ENCODE measurements at regions not wholly inside any gene's neighbourhood (a gene's known extent, or its start where the extent isn't known, plus 50 kb on each side); places are given as distances from the start of the nearest gene placed in this dataset.

- TF ChIP-seq GATA2 (IDR thresholded peaks at IDR 0.05; ENCODE audit: low read depth, low read length), result no peak
- TF ChIP-seq GATA3 (IDR thresholded peaks at IDR 0.05; ENCODE audit: low read depth, low read length), result no peak
These were observed 360.3 kb downstream of the IRS2 start for GRCh38 chr13:109425821-109426689.

- TF ChIP-seq GATA3 (IDR thresholded peaks at IDR 0.05; ENCODE audit: low read depth, low read length) (no peak), GATA2 (IDR thresholded peaks at IDR 0.05; ENCODE audit: low read depth, low read length) (no peak)
These were observed 364.2 kb downstream of the IRS2 start for GRCh38 chr13:109422161-109422560.

GRCh38 chr13:109419896-109420295 lies 366.5 kb downstream of the IRS2 start:
- TF ChIP-seq GATA3 (IDR thresholded peaks at IDR 0.05; ENCODE audit: low read depth, low read length) (no peak), GATA2 (IDR thresholded peaks at IDR 0.05; ENCODE audit: low read depth, low read length) (no peak)

DNA sequence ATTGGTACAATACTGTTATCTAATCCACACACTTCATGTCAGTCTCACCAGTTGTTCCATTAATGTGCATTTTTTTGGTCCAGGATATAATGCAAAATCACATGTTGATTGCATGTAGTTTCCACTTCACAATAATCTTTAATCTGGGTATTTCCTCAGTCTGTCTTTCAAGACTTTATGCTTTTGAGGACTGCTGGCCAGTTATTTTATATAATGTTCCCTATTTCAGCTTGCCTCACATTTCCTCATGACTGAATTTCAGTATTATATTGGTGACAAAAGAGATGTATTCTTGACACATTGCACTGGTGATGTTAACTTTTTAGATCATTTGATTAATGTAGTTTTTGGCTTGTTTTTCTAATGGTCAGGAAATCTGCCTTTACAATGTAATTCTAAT lies 368.3 kb downstream of the IRS2 start:
- no peak for TF ChIP-seq GATA2 (IDR thresholded peaks at IDR 0.05; ENCODE audit: low read depth, low read length)
- no peak for TF ChIP-seq GATA3 (IDR thresholded peaks at IDR 0.05; ENCODE audit: low read depth, low read length)

DNA sequence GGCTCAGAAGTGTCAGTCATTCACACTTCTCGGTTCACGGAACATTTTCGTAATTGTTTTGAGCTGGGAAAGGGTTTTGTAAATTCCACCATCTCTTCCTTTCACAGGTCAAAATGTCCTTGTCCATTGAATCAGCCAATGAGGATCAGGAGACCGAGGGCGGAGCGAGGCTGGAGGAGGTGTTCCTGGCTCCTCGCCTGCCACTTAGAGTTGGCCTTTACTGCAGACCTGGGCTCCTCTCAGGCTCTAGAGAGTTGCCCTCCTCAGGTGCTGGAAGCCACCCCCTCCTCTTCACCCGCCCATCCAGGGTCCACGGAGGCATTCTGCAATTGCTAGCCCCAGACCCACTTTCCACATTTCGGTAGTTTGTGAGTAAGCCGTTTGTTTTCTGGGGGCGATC lies 370.4 kb downstream of the IRS2 start:
- TF ChIP-seq GATA2 (IDR thresholded peaks at IDR 0.05; ENCODE audit: low read depth, low read length) (no peak), GATA3 (IDR thresholded peaks at IDR 0.05; ENCODE audit: low read depth, low read length) (no peak)

DNA sequence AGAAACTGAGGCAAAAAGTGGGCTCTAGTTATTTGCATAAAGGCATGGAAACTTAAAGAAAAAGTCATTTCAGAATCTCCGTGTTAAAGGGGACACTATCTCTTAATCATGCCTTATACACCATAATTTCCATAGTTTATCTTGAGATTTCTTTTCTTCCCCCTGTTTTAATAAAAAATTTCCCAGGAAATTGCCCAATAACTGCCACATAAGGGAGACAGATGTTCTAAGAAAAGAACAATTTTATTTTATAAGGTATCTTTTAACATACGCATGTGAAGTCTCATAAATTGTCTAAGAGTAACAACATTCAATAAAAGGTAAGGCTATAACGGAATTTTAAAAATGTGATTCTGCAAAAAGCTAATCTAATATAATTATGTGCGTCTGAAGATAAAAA lies 371.3 kb downstream of the IRS2 start:
- no peak for TF ChIP-seq GATA2 (IDR thresholded peaks at IDR 0.05; ENCODE audit: low read depth, low read length)
- no peak for TF ChIP-seq GATA3 (IDR thresholded peaks at IDR 0.05; ENCODE audit: low read depth, low read length)

GRCh38 chr13:109412283-109412901 lies 374.0 kb downstream of the IRS2 start:
- TF ChIP-seq GATA2 (IDR thresholded peaks at IDR 0.05; ENCODE audit: low read depth, low read length) (peak; percentile 47), GATA3 (IDR thresholded peaks at IDR 0.05; ENCODE audit: low read depth, low read length) (no peak)

DNA sequence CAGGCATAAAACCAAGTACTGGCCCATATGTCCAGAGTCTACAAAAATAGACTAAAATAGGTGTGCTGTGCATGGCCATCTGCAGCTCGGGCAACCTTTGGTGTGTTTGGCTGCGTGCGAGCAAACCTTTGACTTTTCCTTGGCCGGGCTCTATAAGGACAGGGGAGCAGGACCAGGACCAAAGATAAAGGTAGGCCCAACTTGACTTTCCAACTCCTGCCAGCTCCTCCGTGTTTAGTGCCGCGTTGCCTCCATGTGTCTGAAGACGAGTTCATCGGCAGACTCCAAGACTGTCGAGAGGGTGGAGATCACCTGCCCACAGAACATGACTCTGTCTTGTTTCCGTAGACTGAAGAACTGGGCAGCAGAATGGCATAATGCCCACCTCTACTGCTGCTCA lies 375.5 kb downstream of the IRS2 start:
- TF ChIP-seq GATA3 (IDR thresholded peaks at IDR 0.05; ENCODE audit: low read depth, low read length) (no peak), GATA2 (IDR thresholded peaks at IDR 0.05; ENCODE audit: low read depth, low read length) (no peak)

- TF ChIP-seq GATA2 (IDR thresholded peaks at IDR 0.05; ENCODE audit: low read depth, low read length) (no peak), GATA3 (IDR thresholded peaks at IDR 0.05; ENCODE audit: low read depth, low read length) (no peak)
These were observed 377.6 kb downstream of the IRS2 start for GRCh38 chr13:109408591-109409382.

- TF ChIP-seq GATA2 (IDR thresholded peaks at IDR 0.05; ENCODE audit: low read depth, low read length) (no peak), GATA3 (IDR thresholded peaks at IDR 0.05; ENCODE audit: low read depth, low read length) (no peak)
These were observed 379.9 kb downstream of the IRS2 start for GRCh38 chr13:109406376-109406992.

- TF ChIP-seq GATA2 (IDR thresholded peaks at IDR 0.05; ENCODE audit: low read depth, low read length) (no peak), GATA3 (IDR thresholded peaks at IDR 0.05; ENCODE audit: low read depth, low read length) (no peak)
These were observed 383.4 kb downstream of the IRS2 start for GRCh38 chr13:109403012-109403421.

- TF ChIP-seq GATA2 (IDR thresholded peaks at IDR 0.05; ENCODE audit: low read depth, low read length) (no peak), GATA3 (IDR thresholded peaks at IDR 0.05; ENCODE audit: low read depth, low read length) (no peak)
These were observed 384.5 kb downstream of the IRS2 start for GRCh38 chr13:109401891-109402290.

DNA sequence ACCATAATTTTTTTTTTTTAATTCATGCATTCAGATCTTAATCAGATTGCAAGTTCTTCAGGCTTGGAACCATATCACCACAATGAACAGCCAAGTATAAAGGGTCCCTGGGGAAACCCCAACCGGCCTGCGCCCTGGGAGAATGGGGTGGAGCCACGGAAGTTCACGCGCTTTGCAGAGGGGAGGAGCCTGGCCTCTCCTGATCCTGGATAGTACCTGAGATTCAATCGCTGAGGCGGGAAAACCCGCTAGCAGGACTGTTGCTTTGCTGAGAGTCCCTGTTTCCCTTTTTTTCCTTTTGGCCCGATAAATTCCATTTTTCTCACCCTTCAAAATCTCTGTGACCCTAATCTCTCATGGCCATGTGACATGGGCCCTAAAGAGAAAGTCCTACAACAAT lies 385.1 kb downstream of the IRS2 start:
- no peak for TF ChIP-seq GATA2 (IDR thresholded peaks at IDR 0.05; ENCODE audit: low read depth, low read length)
- TF ChIP-seq GATA3 (IDR thresholded peaks at IDR 0.05; ENCODE audit: low read depth, low read length), result no peak
